Adrenal gland (tissue), 5 donors: ENCODE measurements at regions not wholly inside any gene's neighbourhood (a gene's known extent, or its start where the extent isn't known, plus 50 kb on each side); places are given as distances from the start of the nearest gene placed in this dataset.

ENCODE experiments used
- POLR2A ChIP-seq, 2 donors: fragments of 450-650 bp; IDR thresholded peaks; one replicate each; pipeline ENCODE4 v1.6.1; 2017; ENCODE audit warnings: antibody characterized with exemption in 2 of 2, mild to moderate bottlenecking in 2 of 2, moderate library complexity in 1 of 2
- TF ChIP-seq, protein P1 (sequence below), 6 experiments: fragments of 450-650 bp in 4 of 6; fragments of 200-600 bp in 2 of 6; sonication (generic) in 1 of 6; IDR thresholded peaks; 1 replicate in 5 of 6; 2 replicates in 1 of 6; pipeline versions ENCODE4 v1.5.1 to v1.8.0; 2016 to 2021; ENCODE audit warnings: antibody characterized with exemption in 6 of 6, mild to moderate bottlenecking in 2 of 6, moderate library complexity in 1 of 6
- donor health status: DM: no; HTN: no; CAD: no.

GRCh38 chr4:135594521-135594920 lies 1392.9 kb upstream of the PABPC4L start:
- TF ChIP-seq, protein P1, sequence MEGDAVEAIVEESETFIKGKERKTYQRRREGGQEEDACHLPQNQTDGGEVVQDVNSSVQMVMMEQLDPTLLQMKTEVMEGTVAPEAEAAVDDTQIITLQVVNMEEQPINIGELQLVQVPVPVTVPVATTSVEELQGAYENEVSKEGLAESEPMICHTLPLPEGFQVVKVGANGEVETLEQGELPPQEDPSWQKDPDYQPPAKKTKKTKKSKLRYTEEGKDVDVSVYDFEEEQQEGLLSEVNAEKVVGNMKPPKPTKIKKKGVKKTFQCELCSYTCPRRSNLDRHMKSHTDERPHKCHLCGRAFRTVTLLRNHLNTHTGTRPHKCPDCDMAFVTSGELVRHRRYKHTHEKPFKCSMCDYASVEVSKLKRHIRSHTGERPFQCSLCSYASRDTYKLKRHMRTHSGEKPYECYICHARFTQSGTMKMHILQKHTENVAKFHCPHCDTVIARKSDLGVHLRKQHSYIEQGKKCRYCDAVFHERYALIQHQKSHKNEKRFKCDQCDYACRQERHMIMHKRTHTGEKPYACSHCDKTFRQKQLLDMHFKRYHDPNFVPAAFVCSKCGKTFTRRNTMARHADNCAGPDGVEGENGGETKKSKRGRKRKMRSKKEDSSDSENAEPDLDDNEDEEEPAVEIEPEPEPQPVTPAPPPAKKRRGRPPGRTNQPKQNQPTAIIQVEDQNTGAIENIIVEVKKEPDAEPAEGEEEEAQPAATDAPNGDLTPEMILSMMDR (IDR thresholded peaks at IDR 0.05) = no peak
- no peak for TF ChIP-seq POLR2A (IDR thresholded peaks at IDR 0.05)
